ENCODE measurements at regions not wholly inside any gene's neighbourhood (a gene's known extent, or its start where the extent isn't known, plus 50 kb on each side); places are given as distances from the start of the nearest gene placed in this dataset.

DNA sequence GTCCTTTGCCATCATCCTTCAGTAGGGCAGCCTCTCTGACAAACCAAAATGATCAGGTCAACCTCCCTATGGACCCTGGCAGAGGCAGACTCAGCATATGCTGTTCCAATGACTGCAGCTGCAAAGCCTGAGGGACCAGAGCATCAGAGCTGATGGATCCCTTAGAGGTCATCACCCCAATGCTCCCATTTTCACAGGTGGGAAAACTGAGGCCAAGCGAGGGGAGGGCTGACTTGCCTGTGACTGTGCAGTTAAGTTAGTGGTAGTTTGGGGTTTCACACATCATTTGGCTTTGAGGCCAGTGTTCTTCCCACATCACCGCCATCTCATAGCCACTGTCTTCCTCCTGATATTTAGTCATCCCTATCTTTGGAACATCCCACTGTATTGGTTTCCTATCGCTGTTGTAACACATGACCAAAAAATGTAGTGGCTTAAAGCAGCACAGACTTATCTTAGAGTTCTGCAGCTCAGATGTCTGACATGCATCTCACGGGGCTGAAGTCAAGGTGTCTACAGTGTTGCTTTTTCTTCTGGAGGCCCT is 69.3 kb upstream of the PDZD8 start:
- TF ChIP-seq, protein P1, sequence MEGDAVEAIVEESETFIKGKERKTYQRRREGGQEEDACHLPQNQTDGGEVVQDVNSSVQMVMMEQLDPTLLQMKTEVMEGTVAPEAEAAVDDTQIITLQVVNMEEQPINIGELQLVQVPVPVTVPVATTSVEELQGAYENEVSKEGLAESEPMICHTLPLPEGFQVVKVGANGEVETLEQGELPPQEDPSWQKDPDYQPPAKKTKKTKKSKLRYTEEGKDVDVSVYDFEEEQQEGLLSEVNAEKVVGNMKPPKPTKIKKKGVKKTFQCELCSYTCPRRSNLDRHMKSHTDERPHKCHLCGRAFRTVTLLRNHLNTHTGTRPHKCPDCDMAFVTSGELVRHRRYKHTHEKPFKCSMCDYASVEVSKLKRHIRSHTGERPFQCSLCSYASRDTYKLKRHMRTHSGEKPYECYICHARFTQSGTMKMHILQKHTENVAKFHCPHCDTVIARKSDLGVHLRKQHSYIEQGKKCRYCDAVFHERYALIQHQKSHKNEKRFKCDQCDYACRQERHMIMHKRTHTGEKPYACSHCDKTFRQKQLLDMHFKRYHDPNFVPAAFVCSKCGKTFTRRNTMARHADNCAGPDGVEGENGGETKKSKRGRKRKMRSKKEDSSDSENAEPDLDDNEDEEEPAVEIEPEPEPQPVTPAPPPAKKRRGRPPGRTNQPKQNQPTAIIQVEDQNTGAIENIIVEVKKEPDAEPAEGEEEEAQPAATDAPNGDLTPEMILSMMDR (IDR thresholded peaks at IDR 0.05) = no peak
- no peak for TF ChIP-seq POLR2AphosphoS5 (IDR thresholded peaks at IDR 0.05)
